Liver (tissue), 8 donors: ENCODE measurements at regions not wholly inside any gene's neighbourhood (a gene's known extent, or its start where the extent isn't known, plus 50 kb on each side); places are given as distances from the start of the nearest gene placed in this dataset.

Experiments
- DNase-seq: peaks from one replicate; pipeline ENCODE4 v3.0.0-alpha.2; 2017; ENCODE audit warnings: low spot score
- H3K27ac ChIP-seq, 2 donors: one replicate each; pipeline ENCODE4 v1.7.0; 2013; ENCODE audit warnings: inconsistent platforms in 2 of 2, low read length in 2 of 2, control low read depth in 1 of 2, low read depth in 1 of 2, mild to moderate bottlenecking in 1 of 2
- H3K27me3 ChIP-seq, 4 donors: one replicate each; pipeline versions ENCODE4 v1.6.1 to v1.7.0; 2013; ENCODE audit warnings: low read length in 3 of 4, inconsistent platforms in 1 of 4, mild to moderate bottlenecking in 1 of 4, moderate library complexity in 1 of 4; ENCODE audit not compliant: control insufficient read depth in 4 of 4, insufficient read depth in 4 of 4
- H3K36me3 ChIP-seq, 4 donors: one replicate each; pipeline versions ENCODE4 v1.6.1 to v1.7.0; 2013; ENCODE audit warnings: low read length in 3 of 4, mild to moderate bottlenecking in 3 of 4, low read depth in 1 of 4, moderate library complexity in 1 of 4; ENCODE audit not compliant: control insufficient read depth in 4 of 4, insufficient read depth in 3 of 4
- H3K4me1 ChIP-seq, 4 donors: one replicate each; pipeline versions ENCODE4 v1.6.1 to v1.7.0; 2013; ENCODE audit warnings: low read length in 3 of 4, mild to moderate bottlenecking in 3 of 4, moderate library complexity in 1 of 4; ENCODE audit not compliant: control insufficient read depth in 4 of 4, insufficient read depth in 4 of 4
- H3K4me3 ChIP-seq, 3 donors: one replicate each; pipeline versions ENCODE4 v1.6.1 to v1.7.0; 2013; ENCODE audit warnings: low read length in 3 of 3, control low read depth in 1 of 3, low read depth in 1 of 3, mild to moderate bottlenecking in 1 of 3
- H3K9ac ChIP-seq, 2 donors: one replicate each; pipeline ENCODE4 v1.7.0; 2013; ENCODE audit warnings: low read length in 2 of 2, mild to moderate bottlenecking in 2 of 2, moderate library complexity in 2 of 2, control low read depth in 1 of 2, low read depth in 1 of 2
- H3K9me3 ChIP-seq, 4 donors: one replicate each; pipeline versions ENCODE4 v1.6.1 to v1.7.0; 2013; ENCODE audit warnings: low read length in 3 of 4; ENCODE audit not compliant: control insufficient read depth in 4 of 4
- EGR1 ChIP-seq, 2 donors: IDR thresholded peaks; 2 replicates each; pipeline ENCODE4 v1.6.1; 2016 to 2018; ENCODE audit warnings: antibody characterized with exemption in 2 of 2, low read depth in 2 of 2
- GABPA ChIP-seq, 2 donors: IDR thresholded peaks in 1 of 2; conservative IDR thresholded peaks in 1 of 2; 2 replicates each; pipeline ENCODE4 v1.6.1; 2016; ENCODE audit warnings: antibody characterized with exemption in 2 of 2, mild to moderate bottlenecking in 1 of 2, moderate library complexity in 1 of 2
- HNF4G ChIP-seq: IDR thresholded peaks from 2 replicates; pipeline ENCODE4 v1.6.1; 2016; ENCODE audit warnings: antibody characterized with exemption
- NR2F2 ChIP-seq: IDR thresholded peaks from 2 replicates; pipeline ENCODE4 v1.6.1; 2016; ENCODE audit warnings: antibody characterized with exemption
- RAD21 ChIP-seq, 2 donors: IDR thresholded peaks; 2 replicates each; pipeline ENCODE4 v1.6.1; 2016; ENCODE audit warnings: antibody characterized with exemption in 2 of 2, mild to moderate bottlenecking in 2 of 2
- REST ChIP-seq: IDR thresholded peaks from 2 replicates; pipeline ENCODE4 v1.6.1; 2016; ENCODE audit warnings: antibody characterized with exemption, mild to moderate bottlenecking
- RXRA ChIP-seq, 2 donors: IDR thresholded peaks; 2 replicates each; pipeline ENCODE4 v1.6.1; 2017 to 2018; ENCODE audit warnings: antibody characterized with exemption in 2 of 2, mild to moderate bottlenecking in 1 of 2
- SP1 ChIP-seq: IDR thresholded peaks from 2 replicates; pipeline ENCODE4 v1.6.1; 2018; ENCODE audit warnings: antibody characterized with exemption, mild to moderate bottlenecking
- YY1 ChIP-seq: IDR thresholded peaks from 2 replicates; pipeline ENCODE4 v1.6.1; 2016; ENCODE audit warnings: antibody characterized with exemption, mild to moderate bottlenecking
- WGBS: extraction: QIAGEN DNeasy Blood & Tissue Kit; methylation state at CpG from one replicate; pipeline ENCODE4 v1.1.7; 2013; 5-methylcytosine and 5-hydroxymethylcytosine counted together
- TF ChIP-seq, protein P1 (sequence below): fragments of 150-350 bp; IDR thresholded peaks from 2 replicates; pipeline ENCODE4 v1.5.1; 2017; ENCODE audit warnings: improper control_type of control experiment, low read depth, low read length; ENCODE audit not compliant: missing input control
- TF ChIP-seq, protein P2 (sequence below): IDR thresholded peaks from 2 replicates; pipeline ENCODE4 v1.6.1; 2016; ENCODE audit warnings: antibody characterized with exemption
- TF ChIP-seq, protein P3 (sequence below): IDR thresholded peaks from 2 replicates; pipeline ENCODE4 v1.6.1; 2016; ENCODE audit warnings: antibody characterized with exemption
- donor health status: healthy.
- donor health status: healthy.
- donor health status: healthy.
- donor health status: healthy.
- donor health status: healthy.

- 43% methylated on average over 3 of the region's 3 CpGs for WGBS
Observed at GRCh38 chr3:1611824-1612223, 486.8 kb upstream of the CNTN4 start.

DNA sequence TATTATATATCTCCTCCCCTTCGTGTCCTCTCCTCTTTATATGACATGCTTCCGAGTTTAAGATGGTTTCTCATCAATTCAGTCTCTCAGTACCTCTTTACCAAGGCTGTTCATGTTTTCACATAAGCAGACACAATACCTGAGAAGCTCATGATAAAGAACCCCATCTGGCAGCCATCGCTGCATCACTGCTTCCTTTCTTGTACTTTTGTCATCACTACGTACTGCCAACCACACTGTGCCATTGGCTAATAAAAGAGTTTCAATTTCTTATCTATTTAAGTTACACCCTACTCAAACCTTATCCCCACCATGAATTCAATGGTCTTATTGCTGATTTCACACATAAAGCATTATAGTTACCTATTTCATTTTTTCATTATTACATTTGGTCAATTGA is 484.7 kb upstream of the CNTN4 start:
- H3K27me3 ChIP-seq: no peaks in the 10 kb centered on the region
- H3K9ac ChIP-seq: no peak overlapping the region
- H3K4me1 ChIP-seq: no peaks in the 10 kb centered on the region
- no peak for DNase-seq
- H3K27ac ChIP-seq: no peak overlapping the region
- WGBS: 63% methylated on average over 4 of the region's 4 CpGs
- TF ChIP-seq RXRA (IDR thresholded peaks at IDR 0.05): no peak
- no peaks in the 10 kb centered on the region for H3K9me3 ChIP-seq
- H3K36me3 ChIP-seq: no peaks in the 10 kb centered on the region
- H3K4me3 ChIP-seq: no peak overlapping the region

More at GRCh38 chr3:1611824-1612223, 486.8 kb upstream of the CNTN4 start:
- H3K36me3 ChIP-seq: no peaks in the 10 kb centered on the region
- no peak overlapping the region for H3K4me3 ChIP-seq
- H3K9me3 ChIP-seq: no peaks in the 10 kb centered on the region
- H3K27me3 ChIP-seq: no peaks in the 10 kb centered on the region
- TF ChIP-seq HNF4G (no peak), YY1 (no peak), RAD21 (IDR thresholded peaks at IDR 0.05) (peak; percentile 60 to 70), SP1 (no peak), REST (no peak)
- TF ChIP-seq, protein P1, sequence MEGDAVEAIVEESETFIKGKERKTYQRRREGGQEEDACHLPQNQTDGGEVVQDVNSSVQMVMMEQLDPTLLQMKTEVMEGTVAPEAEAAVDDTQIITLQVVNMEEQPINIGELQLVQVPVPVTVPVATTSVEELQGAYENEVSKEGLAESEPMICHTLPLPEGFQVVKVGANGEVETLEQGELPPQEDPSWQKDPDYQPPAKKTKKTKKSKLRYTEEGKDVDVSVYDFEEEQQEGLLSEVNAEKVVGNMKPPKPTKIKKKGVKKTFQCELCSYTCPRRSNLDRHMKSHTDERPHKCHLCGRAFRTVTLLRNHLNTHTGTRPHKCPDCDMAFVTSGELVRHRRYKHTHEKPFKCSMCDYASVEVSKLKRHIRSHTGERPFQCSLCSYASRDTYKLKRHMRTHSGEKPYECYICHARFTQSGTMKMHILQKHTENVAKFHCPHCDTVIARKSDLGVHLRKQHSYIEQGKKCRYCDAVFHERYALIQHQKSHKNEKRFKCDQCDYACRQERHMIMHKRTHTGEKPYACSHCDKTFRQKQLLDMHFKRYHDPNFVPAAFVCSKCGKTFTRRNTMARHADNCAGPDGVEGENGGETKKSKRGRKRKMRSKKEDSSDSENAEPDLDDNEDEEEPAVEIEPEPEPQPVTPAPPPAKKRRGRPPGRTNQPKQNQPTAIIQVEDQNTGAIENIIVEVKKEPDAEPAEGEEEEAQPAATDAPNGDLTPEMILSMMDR: peak; percentile 22
- TF ChIP-seq, protein P2, sequence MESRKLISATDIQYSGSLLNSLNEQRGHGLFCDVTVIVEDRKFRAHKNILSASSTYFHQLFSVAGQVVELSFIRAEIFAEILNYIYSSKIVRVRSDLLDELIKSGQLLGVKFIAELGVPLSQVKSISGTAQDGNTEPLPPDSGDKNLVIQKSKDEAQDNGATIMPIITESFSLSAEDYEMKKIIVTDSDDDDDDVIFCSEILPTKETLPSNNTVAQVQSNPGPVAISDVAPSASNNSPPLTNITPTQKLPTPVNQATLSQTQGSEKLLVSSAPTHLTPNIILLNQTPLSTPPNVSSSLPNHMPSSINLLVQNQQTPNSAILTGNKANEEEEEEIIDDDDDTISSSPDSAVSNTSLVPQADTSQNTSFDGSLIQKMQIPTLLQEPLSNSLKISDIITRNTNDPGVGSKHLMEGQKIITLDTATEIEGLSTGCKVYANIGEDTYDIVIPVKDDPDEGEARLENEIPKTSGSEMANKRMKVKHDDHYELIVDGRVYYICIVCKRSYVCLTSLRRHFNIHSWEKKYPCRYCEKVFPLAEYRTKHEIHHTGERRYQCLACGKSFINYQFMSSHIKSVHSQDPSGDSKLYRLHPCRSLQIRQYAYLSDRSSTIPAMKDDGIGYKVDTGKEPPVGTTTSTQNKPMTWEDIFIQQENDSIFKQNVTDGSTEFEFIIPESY: no peak
- no peaks in the 10 kb centered on the region for H3K4me1 ChIP-seq
- DNase-seq: no peak
- H3K27ac ChIP-seq: no peak overlapping the region
- H3K9ac ChIP-seq: no peak overlapping the region

- no peak for DNase-seq
- Histone ChIP-seq H3K36me3 (no peaks in the 10 kb centered on the region), H3K27me3 (no peaks in the 10 kb centered on the region), H3K27ac (no peak overlapping the region), H3K9me3 (no peaks in the 10 kb centered on the region), H3K4me1 (no peaks in the 10 kb centered on the region), H3K4me3 (no peak overlapping the region), H3K9ac (no peak overlapping the region)
- no peak for TF ChIP-seq EGR1 (IDR thresholded peaks at IDR 0.05; ENCODE audit: low read depth in 2 of 2)
- TF ChIP-seq, protein P3, sequence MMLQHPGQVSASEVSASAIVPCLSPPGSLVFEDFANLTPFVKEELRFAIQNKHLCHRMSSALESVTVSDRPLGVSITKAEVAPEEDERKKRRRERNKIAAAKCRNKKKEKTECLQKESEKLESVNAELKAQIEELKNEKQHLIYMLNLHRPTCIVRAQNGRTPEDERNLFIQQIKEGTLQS: no peak
- TF ChIP-seq RAD21 (IDR thresholded peaks at IDR 0.05): no peak
- no peak for TF ChIP-seq REST
- TF ChIP-seq GABPA (IDR thresholded peaks at IDR 0.05 in 1 of 2, conservative IDR thresholded peaks at IDR 0.05 in 1 of 2): no peak
- no peak for TF ChIP-seq HNF4G
- no peak for TF ChIP-seq NR2F2
- no peak for TF ChIP-seq RXRA (IDR thresholded peaks at IDR 0.05)
- WGBS: 32% methylated on average over 2 of the region's 2 CpGs
Observed at GRCh38 chr3:1616744-1617143, 481.9 kb upstream of the CNTN4 start.
